ENCODE measurements at regions not wholly inside any gene's neighbourhood (a gene's known extent, or its start where the extent isn't known, plus 50 kb on each side); places are given as distances from the start of the nearest gene placed in this dataset.

- Histone ChIP-seq H3K9me3 (no peaks in the 10 kb centered on the region), H3K4me3 (no peak overlapping the region), H3K36me3 (no peaks in the 10 kb centered on the region), H3K27me3 (replicated peaks; ENCODE audit: insufficient read depth) (no peaks in the 10 kb centered on the region), H3K4me1 (replicated peaks) (no peaks in the 10 kb centered on the region), H3K27ac (no peak overlapping the region)
- TF ChIP-seq CTCF (IDR thresholded peaks at IDR 0.05) (no peak), POLR2AphosphoS5 (IDR thresholded peaks at IDR 0.05) (no peak), POLR2A (IDR thresholded peaks at IDR 0.05) (no peak)
- DNase-seq (ENCODE audit: low spot score) = no peak
- intact Hi-C loops (cut with DNase I) = no loop called here
- 82% methylated on average over 1 of the region's 1 CpG for WGBS
Measured at GRCh38 chr14:29255692-29256091, 489.1 kb downstream of the FOXG1 start.

- Histone ChIP-seq H3K4me3 (no peak overlapping the region), H3K4me1 (replicated peaks) (no peaks in the 10 kb centered on the region), H3K36me3 (no peaks in the 10 kb centered on the region), H3K27me3 (replicated peaks; ENCODE audit: insufficient read depth) (no peaks in the 10 kb centered on the region), H3K27ac (no peak overlapping the region), H3K9me3 (no peaks in the 10 kb centered on the region)
- no peak for DNase-seq (ENCODE audit: low spot score)
- intact Hi-C loops (cut with DNase I) = no loop called here
- no peak for TF ChIP-seq CTCF (IDR thresholded peaks at IDR 0.05)
- TF ChIP-seq POLR2AphosphoS5 (IDR thresholded peaks at IDR 0.05) = no peak
- TF ChIP-seq POLR2A (IDR thresholded peaks at IDR 0.05) = no peak
- 62% methylated on average over 1 of the region's 1 CpG for WGBS
Measured at GRCh38 chr14:29262979-29263378, 496.4 kb downstream of the FOXG1 start.

GRCh38 chr14:29264865-29265264, 498.3 kb downstream of the FOXG1 start:
- Histone ChIP-seq H3K4me3 (no peak overlapping the region), H3K36me3 (no peaks in the 10 kb centered on the region), H3K4me1 (replicated peaks) (no peaks in the 10 kb centered on the region), H3K27me3 (replicated peaks; ENCODE audit: insufficient read depth) (no peaks in the 10 kb centered on the region), H3K9me3 (no peaks in the 10 kb centered on the region), H3K27ac (no peak overlapping the region)
- WGBS = 76% methylated on average over 4 of the region's 4 CpGs
- DNase-seq (ENCODE audit: low spot score) = no peak
- intact Hi-C loops (cut with DNase I) = no loop called here
- TF ChIP-seq POLR2A (IDR thresholded peaks at IDR 0.05) (no peak), POLR2AphosphoS5 (IDR thresholded peaks at IDR 0.05) (no peak), CTCF (IDR thresholded peaks at IDR 0.05) (no peak)

- WGBS = 67% methylated on average over 1 of the region's 1 CpG
- H3K4me1 ChIP-seq (replicated peaks) = no peaks in the 10 kb centered on the region
- no peak for TF ChIP-seq POLR2AphosphoS5 (IDR thresholded peaks at IDR 0.05)
- TF ChIP-seq POLR2A (IDR thresholded peaks at IDR 0.05) = no peak
- no peak for TF ChIP-seq CTCF (IDR thresholded peaks at IDR 0.05)
- no peaks in the 10 kb centered on the region for H3K9me3 ChIP-seq
- no peaks in the 10 kb centered on the region for H3K36me3 ChIP-seq
- intact Hi-C loops (cut with DNase I) = no loop called here
- DNase-seq (ENCODE audit: low spot score) = no peak
- no peak overlapping the region for H3K4me3 ChIP-seq
- no peaks in the 10 kb centered on the region for H3K27me3 ChIP-seq (replicated peaks; ENCODE audit: insufficient read depth)
- H3K27ac ChIP-seq = no peak overlapping the region
Measured at GRCh38 chr14:29265852-29266251, 499.3 kb downstream of the FOXG1 start.

- H3K9me3 ChIP-seq = no peaks in the 10 kb centered on the region
- no peaks in the 10 kb centered on the region for H3K4me1 ChIP-seq (replicated peaks)
- TF ChIP-seq POLR2AphosphoS5 (IDR thresholded peaks at IDR 0.05) (no peak), POLR2A (IDR thresholded peaks at IDR 0.05) (no peak), CTCF (IDR thresholded peaks at IDR 0.05) (no peak)
- H3K27ac ChIP-seq = no peak overlapping the region
- no peaks in the 10 kb centered on the region for H3K27me3 ChIP-seq (replicated peaks; ENCODE audit: insufficient read depth)
- no peaks in the 10 kb centered on the region for H3K36me3 ChIP-seq
- no peak for DNase-seq (ENCODE audit: low spot score)
- intact Hi-C loops (cut with DNase I) = no loop called here
- no peak overlapping the region for H3K4me3 ChIP-seq
Measured at GRCh38 chr14:29271669-29272068, 505.1 kb downstream of the FOXG1 start.
